ENCODE measurements at regions not wholly inside any gene's neighbourhood (a gene's known extent, or its start where the extent isn't known, plus 50 kb on each side); places are given as distances from the start of the nearest gene placed in this dataset.

DNA sequence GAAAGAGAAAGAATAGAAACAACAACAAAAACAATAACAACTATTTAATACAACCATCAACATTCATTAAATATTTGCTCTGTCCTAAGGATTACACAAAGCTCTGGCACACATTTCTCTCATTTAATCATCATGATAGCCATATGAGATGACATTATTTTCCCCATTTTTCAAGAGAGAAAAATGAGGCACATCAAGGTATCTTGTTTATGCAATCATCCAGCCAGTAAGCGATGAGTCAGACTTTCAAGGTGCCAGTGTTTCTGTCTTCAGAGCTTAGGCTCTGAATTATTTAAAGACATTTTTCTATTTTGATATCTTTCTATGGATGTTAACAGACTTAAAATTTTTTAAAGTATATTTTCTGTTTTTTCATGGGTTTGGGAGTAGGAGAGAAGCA is 541.8 kb upstream of the SMIM31 start:
- POLR2A ChIA-PET, result no interaction called here
- CTCF ChIA-PET, result no interaction called here
- no peaks in the 10 kb centered on the region for H3K9me3 ChIP-seq (ENCODE audit: control insufficient read depth, insufficient read depth, low read depth, low read length)
- H3K4me3 ChIP-seq (ENCODE audit: low read depth, low read length), result no peak overlapping the region
- TF ChIP-seq OVOL3 (tag by site-specific recombination; IDR thresholded peaks at IDR 0.05) (no peak), YY1 (tag by site-specific recombination; IDR thresholded peaks at IDR 0.05) (no peak), ZNF549 (tag by site-specific recombination; IDR thresholded peaks at IDR 0.05) (no peak), ZNF501 (tag by site-specific recombination; IDR thresholded peaks at IDR 0.05) (no peak), ZNF76 (tag by site-specific recombination; IDR thresholded peaks at IDR 0.05; ENCODE audit: borderline replicate concordance, low read depth) (no peak), SP7 (tag by site-specific recombination; IDR thresholded peaks at IDR 0.05) (no peak), ZNF785 (tag by site-specific recombination; IDR thresholded peaks at IDR 0.05) (no peak)
- TF ChIP-seq, protein P1, sequence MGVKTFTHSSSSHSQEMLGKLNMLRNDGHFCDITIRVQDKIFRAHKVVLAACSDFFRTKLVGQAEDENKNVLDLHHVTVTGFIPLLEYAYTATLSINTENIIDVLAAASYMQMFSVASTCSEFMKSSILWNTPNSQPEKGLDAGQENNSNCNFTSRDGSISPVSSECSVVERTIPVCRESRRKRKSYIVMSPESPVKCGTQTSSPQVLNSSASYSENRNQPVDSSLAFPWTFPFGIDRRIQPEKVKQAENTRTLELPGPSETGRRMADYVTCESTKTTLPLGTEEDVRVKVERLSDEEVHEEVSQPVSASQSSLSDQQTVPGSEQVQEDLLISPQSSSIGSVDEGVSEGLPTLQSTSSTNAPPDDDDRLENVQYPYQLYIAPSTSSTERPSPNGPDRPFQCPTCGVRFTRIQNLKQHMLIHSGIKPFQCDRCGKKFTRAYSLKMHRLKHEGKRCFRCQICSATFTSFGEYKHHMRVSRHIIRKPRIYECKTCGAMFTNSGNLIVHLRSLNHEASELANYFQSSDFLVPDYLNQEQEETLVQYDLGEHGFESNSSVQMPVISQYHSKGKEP (tag by site-specific recombination; IDR thresholded peaks at IDR 0.05), result no peak
- TF ChIP-seq, protein P2, sequence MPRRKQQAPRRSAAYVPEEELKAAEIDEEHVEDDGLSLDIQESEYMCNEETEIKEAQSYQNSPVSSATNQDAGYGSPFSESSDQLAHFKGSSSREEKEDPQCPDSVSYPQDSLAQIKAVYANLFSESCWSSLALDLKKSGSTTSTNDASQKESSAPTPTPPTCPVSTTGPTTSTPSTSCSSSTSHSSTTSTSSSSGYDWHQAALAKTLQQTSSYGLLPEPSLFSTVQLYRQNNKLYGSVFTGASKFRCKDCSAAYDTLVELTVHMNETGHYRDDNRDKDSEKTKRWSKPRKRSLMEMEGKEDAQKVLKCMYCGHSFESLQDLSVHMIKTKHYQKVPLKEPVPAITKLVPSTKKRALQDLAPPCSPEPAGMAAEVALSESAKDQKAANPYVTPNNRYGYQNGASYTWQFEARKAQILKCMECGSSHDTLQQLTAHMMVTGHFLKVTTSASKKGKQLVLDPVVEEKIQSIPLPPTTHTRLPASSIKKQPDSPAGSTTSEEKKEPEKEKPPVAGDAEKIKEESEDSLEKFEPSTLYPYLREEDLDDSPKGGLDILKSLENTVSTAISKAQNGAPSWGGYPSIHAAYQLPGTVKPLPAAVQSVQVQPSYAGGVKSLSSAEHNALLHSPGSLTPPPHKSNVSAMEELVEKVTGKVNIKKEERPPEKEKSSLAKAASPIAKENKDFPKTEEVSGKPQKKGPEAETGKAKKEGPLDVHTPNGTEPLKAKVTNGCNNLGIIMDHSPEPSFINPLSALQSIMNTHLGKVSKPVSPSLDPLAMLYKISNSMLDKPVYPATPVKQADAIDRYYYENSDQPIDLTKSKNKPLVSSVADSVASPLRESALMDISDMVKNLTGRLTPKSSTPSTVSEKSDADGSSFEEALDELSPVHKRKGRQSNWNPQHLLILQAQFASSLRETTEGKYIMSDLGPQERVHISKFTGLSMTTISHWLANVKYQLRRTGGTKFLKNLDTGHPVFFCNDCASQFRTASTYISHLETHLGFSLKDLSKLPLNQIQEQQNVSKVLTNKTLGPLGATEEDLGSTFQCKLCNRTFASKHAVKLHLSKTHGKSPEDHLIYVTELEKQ (tag by site-specific recombination; IDR thresholded peaks at IDR 0.05; ENCODE audit: borderline replicate concordance), result no peak
- TF ChIP-seq, protein P3, sequence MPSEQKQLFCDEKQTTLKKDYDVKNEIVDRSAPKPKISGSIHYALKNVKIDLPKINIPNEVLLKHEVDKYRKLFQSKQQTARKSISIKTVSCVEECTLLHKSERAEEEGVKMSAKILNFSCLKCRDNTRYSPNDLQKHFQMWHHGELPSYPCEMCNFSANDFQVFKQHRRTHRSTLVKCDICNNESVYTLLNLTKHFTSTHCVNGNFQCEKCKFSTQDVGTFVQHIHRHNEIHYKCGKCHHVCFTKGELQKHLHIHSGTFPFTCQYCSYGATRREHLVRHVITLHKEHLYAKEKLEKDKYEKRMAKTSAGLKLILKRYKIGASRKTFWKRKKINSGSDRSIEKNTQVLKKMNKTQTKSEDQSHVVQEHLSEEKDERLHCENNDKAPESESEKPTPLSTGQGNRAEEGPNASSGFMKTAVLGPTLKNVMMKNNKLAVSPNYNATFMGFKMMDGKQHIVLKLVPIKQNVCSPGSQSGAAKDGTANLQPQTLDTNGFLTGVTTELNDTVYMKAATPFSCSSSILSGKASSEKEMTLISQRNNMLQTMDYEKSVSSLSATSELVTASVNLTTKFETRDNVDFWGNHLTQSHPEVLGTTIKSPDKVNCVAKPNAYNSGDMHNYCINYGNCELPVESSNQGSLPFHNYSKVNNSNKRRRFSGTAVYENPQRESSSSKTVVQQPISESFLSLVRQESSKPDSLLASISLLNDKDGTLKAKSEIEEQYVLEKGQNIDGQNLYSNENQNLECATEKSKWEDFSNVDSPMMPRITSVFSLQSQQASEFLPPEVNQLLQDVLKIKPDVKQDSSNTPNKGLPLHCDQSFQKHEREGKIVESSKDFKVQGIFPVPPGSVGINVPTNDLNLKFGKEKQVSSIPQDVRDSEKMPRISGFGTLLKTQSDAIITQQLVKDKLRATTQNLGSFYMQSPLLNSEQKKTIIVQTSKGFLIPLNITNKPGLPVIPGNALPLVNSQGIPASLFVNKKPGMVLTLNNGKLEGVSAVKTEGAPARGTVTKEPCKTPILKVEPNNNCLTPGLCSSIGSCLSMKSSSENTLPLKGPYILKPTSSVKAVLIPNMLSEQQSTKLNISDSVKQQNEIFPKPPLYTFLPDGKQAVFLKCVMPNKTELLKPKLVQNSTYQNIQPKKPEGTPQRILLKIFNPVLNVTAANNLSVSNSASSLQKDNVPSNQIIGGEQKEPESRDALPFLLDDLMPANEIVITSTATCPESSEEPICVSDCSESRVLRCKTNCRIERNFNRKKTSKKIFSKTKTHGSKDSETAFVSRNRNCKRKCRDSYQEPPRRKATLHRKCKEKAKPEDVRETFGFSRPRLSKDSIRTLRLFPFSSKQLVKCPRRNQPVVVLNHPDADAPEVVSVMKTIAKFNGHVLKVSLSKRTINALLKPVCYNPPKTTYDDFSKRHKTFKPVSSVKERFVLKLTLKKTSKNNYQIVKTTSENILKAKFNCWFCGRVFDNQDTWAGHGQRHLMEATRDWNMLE (tag by site-specific recombination; conservative IDR thresholded peaks at IDR 0.05; ENCODE audit: low read depth), result no peak
- TF ChIP-seq, protein P4, sequence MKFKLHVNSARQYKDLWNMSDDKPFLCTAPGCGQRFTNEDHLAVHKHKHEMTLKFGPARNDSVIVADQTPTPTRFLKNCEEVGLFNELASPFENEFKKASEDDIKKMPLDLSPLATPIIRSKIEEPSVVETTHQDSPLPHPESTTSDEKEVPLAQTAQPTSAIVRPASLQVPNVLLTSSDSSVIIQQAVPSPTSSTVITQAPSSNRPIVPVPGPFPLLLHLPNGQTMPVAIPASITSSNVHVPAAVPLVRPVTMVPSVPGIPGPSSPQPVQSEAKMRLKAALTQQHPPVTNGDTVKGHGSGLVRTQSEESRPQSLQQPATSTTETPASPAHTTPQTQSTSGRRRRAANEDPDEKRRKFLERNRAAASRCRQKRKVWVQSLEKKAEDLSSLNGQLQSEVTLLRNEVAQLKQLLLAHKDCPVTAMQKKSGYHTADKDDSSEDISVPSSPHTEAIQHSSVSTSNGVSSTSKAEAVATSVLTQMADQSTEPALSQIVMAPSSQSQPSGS (tag by site-specific recombination; IDR thresholded peaks at IDR 0.05; ENCODE audit: low read depth), result no peak
- H3K4me1 ChIP-seq (ENCODE audit: control insufficient read depth, insufficient read depth, low read length), result no peaks in the 10 kb centered on the region
- H3K36me3 ChIP-seq (ENCODE audit: control insufficient read depth in 2 of 2, insufficient read depth in 1 of 2, low read length in 2 of 2), result no peaks in the 10 kb centered on the region
- H3K27ac ChIP-seq (ENCODE audit: extremely low read depth, low read depth, low read length), result no peak overlapping the region

DNA sequence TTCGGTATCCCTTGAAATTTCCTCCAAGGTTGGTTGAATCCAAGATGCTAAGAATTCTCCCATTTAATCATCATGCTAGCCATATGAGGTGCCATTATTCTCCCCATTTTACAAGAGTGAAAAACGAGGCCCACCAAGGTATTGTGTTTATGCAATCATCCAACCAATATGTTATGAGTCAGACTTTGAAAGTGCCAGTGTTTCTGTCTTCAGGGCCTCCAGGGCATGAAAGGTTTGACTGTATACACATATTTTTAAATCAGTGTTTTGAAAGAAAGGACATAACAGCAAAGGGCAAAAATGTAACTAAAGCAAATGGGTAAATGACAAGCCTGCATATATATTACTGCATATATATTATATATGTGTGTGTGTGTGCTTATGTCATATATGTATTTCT is 541.2 kb upstream of the SMIM31 start:
- Histone ChIP-seq H3K4me1 (ENCODE audit: control insufficient read depth, insufficient read depth, low read length) (no peaks in the 10 kb centered on the region), H3K4me3 (ENCODE audit: low read depth, low read length) (no peak overlapping the region), H3K36me3 (ENCODE audit: control insufficient read depth in 2 of 2, insufficient read depth in 1 of 2, low read length in 2 of 2) (no peaks in the 10 kb centered on the region), H3K9me3 (ENCODE audit: control insufficient read depth, insufficient read depth, low read depth, low read length) (no peaks in the 10 kb centered on the region), H3K27ac (ENCODE audit: extremely low read depth, low read depth, low read length) (no peak overlapping the region)
- POLR2A ChIA-PET, result no interaction called here
- CTCF ChIA-PET, result no interaction called here
- TF ChIP-seq, protein P5, sequence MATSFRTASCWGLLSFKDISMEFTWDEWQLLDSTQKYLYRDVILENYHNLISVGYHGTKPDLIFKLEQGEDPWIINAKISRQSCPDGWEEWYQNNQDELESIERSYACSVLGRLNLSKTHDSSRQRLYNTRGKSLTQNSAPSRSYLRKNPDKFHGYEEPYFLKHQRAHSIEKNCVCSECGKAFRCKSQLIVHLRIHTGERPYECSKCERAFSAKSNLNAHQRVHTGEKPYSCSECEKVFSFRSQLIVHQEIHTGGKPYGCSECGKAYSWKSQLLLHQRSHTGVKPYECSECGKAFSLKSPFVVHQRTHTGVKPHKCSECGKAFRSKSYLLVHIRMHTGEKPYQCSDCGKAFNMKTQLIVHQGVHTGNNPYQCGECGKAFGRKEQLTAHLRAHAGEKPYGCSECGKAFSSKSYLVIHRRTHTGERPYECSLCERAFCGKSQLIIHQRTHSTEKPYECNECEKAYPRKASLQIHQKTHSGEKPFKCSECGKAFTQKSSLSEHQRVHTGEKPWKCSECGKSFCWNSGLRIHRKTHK (tag by site-specific recombination; IDR thresholded peaks at IDR 0.05), result no peak
- TF ChIP-seq ZFP69B (tag by site-specific recombination; IDR thresholded peaks at IDR 0.05) (no peak), ZNF114 (tag by site-specific recombination; IDR thresholded peaks at IDR 0.05) (no peak), ZNF514 (tag by site-specific recombination; IDR thresholded peaks at IDR 0.05) (no peak), REPIN1 (tag by site-specific recombination; IDR thresholded peaks at IDR 0.05; ENCODE audit: low read depth) (no peak), KLF9 (tag by site-specific recombination; IDR thresholded peaks at IDR 0.05; ENCODE audit: low read depth) (no peak), BCL11A (tag by site-specific recombination; IDR thresholded peaks at IDR 0.05; ENCODE audit: low read depth) (no peak)
- TF ChIP-seq, protein P2 (tag by site-specific recombination; IDR thresholded peaks at IDR 0.05; ENCODE audit: borderline replicate concordance), result no peak
